DOHH2 (cell line): ENCODE measurements at regions not wholly inside any gene's neighbourhood (a gene's known extent, or its start where the extent isn't known, plus 50 kb on each side); places are given as distances from the start of the nearest gene placed in this dataset.

Experiments used
- CTCF ChIP-seq: fragments of 200-600 bp; sonication (generic); IDR thresholded peaks from one replicate; pipeline ENCODE4 v1.5.1; 2014; ENCODE audit warnings: antibody characterized with exemption, mild to moderate bottlenecking, low read depth, low read length; ENCODE audit not compliant: poor library complexity, severe bottlenecking
- EZH2phosphoT487 ChIP-seq: fragments of 200-600 bp; sonication (generic); IDR thresholded peaks from 2 replicates; pipeline ENCODE4 v1.6.1; 2017; ENCODE audit warnings: borderline replicate concordance, mild to moderate bottlenecking, antibody characterized with exemption, low read length, moderate library complexity, mixed read lengths

GRCh38 chr4:132596186-132596585, 552.9 kb upstream of the PCDH10 start:
- TF ChIP-seq EZH2phosphoT487, result no peak
- TF ChIP-seq CTCF, result no peak
